Mammary epithelial cell (primary cell): ENCODE measurements at regions not wholly inside any gene's neighbourhood (a gene's known extent, or its start where the extent isn't known, plus 50 kb on each side); places are given as distances from the start of the nearest gene placed in this dataset.

Experiments
- EZH2 ChIP-seq: IDR thresholded peaks from 2 replicates; pipeline ENCODE4 v1.6.1; 2012; ENCODE audit warnings: low read length, inconsistent platforms, borderline replicate concordance
- TF ChIP-seq, protein P1 (sequence below), 2 donors: IDR thresholded peaks in 1 of 2; conservative IDR thresholded peaks in 1 of 2; 2 replicates each; pipeline ENCODE4 v1.5.1; 2011 to 2012; ENCODE audit warnings: inconsistent platforms in 2 of 2, low read length in 2 of 2, mild to moderate bottlenecking in 2 of 2, control low read depth in 1 of 2, low read depth in 1 of 2; ENCODE audit not compliant: insufficient read depth in 1 of 2; ENCODE audit errors: extremely low read depth in 1 of 2

DNA sequence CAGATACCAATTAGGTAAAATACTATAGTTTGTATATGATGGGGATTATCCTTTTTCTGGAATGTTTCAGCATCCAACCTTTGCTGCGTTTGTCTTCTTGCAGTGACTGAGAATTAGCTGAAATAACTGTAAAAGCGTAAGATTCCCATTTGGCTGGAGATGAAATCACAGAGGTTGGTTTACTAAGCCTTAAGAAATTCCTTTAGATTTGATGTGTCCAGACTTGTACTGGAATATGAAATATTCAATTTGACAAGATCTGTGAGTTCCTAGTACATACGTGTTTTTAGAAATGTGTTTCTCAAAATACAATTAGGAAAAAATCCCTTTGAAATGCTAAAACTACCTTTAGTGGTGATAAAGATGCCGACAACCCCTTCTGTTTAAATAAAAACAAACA lies 286.0 kb upstream of the DMRT1 start:
- TF ChIP-seq, protein P1, sequence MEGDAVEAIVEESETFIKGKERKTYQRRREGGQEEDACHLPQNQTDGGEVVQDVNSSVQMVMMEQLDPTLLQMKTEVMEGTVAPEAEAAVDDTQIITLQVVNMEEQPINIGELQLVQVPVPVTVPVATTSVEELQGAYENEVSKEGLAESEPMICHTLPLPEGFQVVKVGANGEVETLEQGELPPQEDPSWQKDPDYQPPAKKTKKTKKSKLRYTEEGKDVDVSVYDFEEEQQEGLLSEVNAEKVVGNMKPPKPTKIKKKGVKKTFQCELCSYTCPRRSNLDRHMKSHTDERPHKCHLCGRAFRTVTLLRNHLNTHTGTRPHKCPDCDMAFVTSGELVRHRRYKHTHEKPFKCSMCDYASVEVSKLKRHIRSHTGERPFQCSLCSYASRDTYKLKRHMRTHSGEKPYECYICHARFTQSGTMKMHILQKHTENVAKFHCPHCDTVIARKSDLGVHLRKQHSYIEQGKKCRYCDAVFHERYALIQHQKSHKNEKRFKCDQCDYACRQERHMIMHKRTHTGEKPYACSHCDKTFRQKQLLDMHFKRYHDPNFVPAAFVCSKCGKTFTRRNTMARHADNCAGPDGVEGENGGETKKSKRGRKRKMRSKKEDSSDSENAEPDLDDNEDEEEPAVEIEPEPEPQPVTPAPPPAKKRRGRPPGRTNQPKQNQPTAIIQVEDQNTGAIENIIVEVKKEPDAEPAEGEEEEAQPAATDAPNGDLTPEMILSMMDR (conservative IDR thresholded peaks at IDR 0.05 in 1 of 2, IDR thresholded peaks at IDR 0.05 in 1 of 2; ENCODE audit: extremely low read depth in 1 of 2, insufficient read depth in 1 of 2, low read depth in 1 of 2, low read length in 2 of 2): no peak
- TF ChIP-seq EZH2: no peak
